ENCODE measurements at regions not wholly inside any gene's neighbourhood (a gene's known extent, or its start where the extent isn't known, plus 50 kb on each side); places are given as distances from the start of the nearest gene placed in this dataset.

DNA sequence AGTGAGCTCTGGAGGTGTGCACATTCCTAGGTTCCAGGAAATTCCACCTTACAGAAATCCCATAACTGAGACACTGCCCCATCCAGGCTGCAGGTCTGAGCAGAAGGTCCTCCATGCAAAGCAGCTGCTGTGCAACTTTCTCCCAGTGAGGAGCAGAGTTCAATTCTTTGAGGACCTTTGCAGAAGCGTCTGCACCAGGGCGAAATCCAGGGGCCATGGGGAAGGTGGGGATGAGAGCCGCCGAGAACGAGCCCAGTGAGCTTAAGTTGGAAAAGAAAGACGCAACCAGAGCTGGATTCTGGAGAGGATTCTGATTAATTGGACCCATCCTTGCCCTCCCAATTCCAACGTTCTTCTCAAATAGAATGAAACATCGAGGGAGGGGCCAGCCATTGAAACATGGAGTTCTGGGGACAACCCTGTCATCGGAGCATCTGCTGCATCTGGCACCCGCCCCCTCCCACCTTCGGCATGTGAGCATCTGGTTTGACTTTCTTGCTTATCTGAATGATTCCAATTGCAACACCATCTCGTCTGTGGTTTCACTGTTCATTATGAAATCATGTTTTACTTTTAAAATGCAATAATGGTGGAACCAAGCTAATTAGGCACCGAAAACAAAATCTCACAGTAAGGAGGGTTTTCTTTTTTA is 190.6 kb upstream of the FOXF1 start:
- BruUV-seq (replicated peaks): no TSS peak
- ATAC-seq: no peak
- ChIA-PET POLR2A (no interaction called here), CTCF (interaction anchor here (1.0 to 1.8 kb wide), 2 partner anchors 21 to 67 kb away, joined by 4 to 6 read pairs; no protein-coding TSS in a partner anchor), RAD21 (ENCODE audit: low non-redundant PET in 1 of 2, low total read pairs in 2 of 2, uncharacterized antibody in 2 of 2, unreplicated experiment in 2 of 2) (no interaction called here)
- Histone ChIP-seq H3K4me3 (replicated peaks in 1 of 2; ENCODE audit: low read depth in 1 of 2, low read length in 2 of 2) (no peak overlapping the region), H3K27me3 (ENCODE audit: insufficient read depth, low read length) (no peaks in the 10 kb centered on the region), H3K27ac (ENCODE audit: low read depth, low read length) (no peak overlapping the region), H3K9ac (ENCODE audit: low read length) (no peak overlapping the region), H3K79me2 (ENCODE audit: insufficient read depth, low read length) (no peaks in the 10 kb centered on the region), H3K9me2 (ENCODE audit: insufficient read depth) (no peaks in the 10 kb centered on the region), H3K4me2 (ENCODE audit: low read length) (no peak overlapping the region), H4K20me1 (ENCODE audit: insufficient read depth) (no peaks in the 10 kb centered on the region), H3K9me3 (ENCODE audit: control insufficient read depth in 1 of 2, insufficient read depth in 1 of 2, low read depth in 1 of 2, low read length in 2 of 2) (no peaks in the 10 kb centered on the region), H3K36me3 (ENCODE audit: control insufficient read depth in 1 of 2, insufficient read depth in 2 of 2, low read length in 2 of 2) (no peaks in the 10 kb centered on the region), H2AFZ (ENCODE audit: low read depth, low read length, poor library complexity, severe bottlenecking) (no peak overlapping the region), H3K4me1 (ENCODE audit: control insufficient read depth in 1 of 2, insufficient read depth in 2 of 2, low read length in 2 of 2) (no peaks in the 10 kb centered on the region)
- DNase-seq (ENCODE audit: low read depth, low spot score): no peak
- intact Hi-C loops (cut with micrococcal nuclease): no loop called here
- TF ChIP-seq SIN3A (IDR thresholded peaks at IDR 0.05; ENCODE audit: low read depth) (no peak), JUND (IDR thresholded peaks at IDR 0.05) (no peak), EGR1 (IDR thresholded peaks at IDR 0.05; ENCODE audit: low read depth) (no peak), ZFX (IDR thresholded peaks at IDR 0.05) (no peak), POLR2AphosphoS5 (IDR thresholded peaks at IDR 0.05; ENCODE audit: low read depth, low read length) (no peak), EZH2 (IDR thresholded peaks at IDR 0.05) (no peak), SRF (IDR thresholded peaks at IDR 0.05; ENCODE audit: low read depth) (no peak), CBX3 (IDR thresholded peaks at IDR 0.05; ENCODE audit: low read depth) (no peak), CEBPB (IDR thresholded peaks at IDR 0.05; ENCODE audit: low read depth) (no peak), ELF1 (IDR thresholded peaks at IDR 0.05; ENCODE audit: borderline replicate concordance, low read depth) (no peak), SP1 (IDR thresholded peaks at IDR 0.05; ENCODE audit: low read depth) (no peak), POLR2A (IDR thresholded peaks at IDR 0.05; ENCODE audit: borderline replicate concordance, extremely low read depth, insufficient read depth, insufficient read length) (no peak), RAD21 (IDR thresholded peaks at IDR 0.05; ENCODE audit: low read depth) (no peak), YY1 (IDR thresholded peaks at IDR 0.05; ENCODE audit: extremely low read depth, insufficient replicate concordance, low read depth, low read length) (no peak), FOSL1 (IDR thresholded peaks at IDR 0.05; ENCODE audit: low read depth) (no peak), ZNF274 (IDR thresholded peaks at IDR 0.05; ENCODE audit: low read depth, low read length) (no peak)
- TF ChIP-seq, protein P1, sequence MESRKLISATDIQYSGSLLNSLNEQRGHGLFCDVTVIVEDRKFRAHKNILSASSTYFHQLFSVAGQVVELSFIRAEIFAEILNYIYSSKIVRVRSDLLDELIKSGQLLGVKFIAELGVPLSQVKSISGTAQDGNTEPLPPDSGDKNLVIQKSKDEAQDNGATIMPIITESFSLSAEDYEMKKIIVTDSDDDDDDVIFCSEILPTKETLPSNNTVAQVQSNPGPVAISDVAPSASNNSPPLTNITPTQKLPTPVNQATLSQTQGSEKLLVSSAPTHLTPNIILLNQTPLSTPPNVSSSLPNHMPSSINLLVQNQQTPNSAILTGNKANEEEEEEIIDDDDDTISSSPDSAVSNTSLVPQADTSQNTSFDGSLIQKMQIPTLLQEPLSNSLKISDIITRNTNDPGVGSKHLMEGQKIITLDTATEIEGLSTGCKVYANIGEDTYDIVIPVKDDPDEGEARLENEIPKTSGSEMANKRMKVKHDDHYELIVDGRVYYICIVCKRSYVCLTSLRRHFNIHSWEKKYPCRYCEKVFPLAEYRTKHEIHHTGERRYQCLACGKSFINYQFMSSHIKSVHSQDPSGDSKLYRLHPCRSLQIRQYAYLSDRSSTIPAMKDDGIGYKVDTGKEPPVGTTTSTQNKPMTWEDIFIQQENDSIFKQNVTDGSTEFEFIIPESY (IDR thresholded peaks at IDR 0.05; ENCODE audit: extremely low read depth, insufficient replicate concordance, low read length): no peak
- TF ChIP-seq, protein P2, sequence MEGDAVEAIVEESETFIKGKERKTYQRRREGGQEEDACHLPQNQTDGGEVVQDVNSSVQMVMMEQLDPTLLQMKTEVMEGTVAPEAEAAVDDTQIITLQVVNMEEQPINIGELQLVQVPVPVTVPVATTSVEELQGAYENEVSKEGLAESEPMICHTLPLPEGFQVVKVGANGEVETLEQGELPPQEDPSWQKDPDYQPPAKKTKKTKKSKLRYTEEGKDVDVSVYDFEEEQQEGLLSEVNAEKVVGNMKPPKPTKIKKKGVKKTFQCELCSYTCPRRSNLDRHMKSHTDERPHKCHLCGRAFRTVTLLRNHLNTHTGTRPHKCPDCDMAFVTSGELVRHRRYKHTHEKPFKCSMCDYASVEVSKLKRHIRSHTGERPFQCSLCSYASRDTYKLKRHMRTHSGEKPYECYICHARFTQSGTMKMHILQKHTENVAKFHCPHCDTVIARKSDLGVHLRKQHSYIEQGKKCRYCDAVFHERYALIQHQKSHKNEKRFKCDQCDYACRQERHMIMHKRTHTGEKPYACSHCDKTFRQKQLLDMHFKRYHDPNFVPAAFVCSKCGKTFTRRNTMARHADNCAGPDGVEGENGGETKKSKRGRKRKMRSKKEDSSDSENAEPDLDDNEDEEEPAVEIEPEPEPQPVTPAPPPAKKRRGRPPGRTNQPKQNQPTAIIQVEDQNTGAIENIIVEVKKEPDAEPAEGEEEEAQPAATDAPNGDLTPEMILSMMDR (IDR thresholded peaks at IDR 0.05 in 2 of 3, conservative IDR thresholded peaks at IDR 0.05 in 1 of 3; ENCODE audit: borderline replicate concordance in 1 of 3, insufficient read depth in 1 of 3, low read depth in 2 of 3, low read length in 2 of 3): no peak
- TF ChIP-seq, protein P3, sequence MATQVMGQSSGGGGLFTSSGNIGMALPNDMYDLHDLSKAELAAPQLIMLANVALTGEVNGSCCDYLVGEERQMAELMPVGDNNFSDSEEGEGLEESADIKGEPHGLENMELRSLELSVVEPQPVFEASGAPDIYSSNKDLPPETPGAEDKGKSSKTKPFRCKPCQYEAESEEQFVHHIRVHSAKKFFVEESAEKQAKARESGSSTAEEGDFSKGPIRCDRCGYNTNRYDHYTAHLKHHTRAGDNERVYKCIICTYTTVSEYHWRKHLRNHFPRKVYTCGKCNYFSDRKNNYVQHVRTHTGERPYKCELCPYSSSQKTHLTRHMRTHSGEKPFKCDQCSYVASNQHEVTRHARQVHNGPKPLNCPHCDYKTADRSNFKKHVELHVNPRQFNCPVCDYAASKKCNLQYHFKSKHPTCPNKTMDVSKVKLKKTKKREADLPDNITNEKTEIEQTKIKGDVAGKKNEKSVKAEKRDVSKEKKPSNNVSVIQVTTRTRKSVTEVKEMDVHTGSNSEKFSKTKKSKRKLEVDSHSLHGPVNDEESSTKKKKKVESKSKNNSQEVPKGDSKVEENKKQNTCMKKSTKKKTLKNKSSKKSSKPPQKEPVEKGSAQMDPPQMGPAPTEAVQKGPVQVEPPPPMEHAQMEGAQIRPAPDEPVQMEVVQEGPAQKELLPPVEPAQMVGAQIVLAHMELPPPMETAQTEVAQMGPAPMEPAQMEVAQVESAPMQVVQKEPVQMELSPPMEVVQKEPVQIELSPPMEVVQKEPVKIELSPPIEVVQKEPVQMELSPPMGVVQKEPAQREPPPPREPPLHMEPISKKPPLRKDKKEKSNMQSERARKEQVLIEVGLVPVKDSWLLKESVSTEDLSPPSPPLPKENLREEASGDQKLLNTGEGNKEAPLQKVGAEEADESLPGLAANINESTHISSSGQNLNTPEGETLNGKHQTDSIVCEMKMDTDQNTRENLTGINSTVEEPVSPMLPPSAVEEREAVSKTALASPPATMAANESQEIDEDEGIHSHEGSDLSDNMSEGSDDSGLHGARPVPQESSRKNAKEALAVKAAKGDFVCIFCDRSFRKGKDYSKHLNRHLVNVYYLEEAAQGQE (IDR thresholded peaks at IDR 0.05; ENCODE audit: low read depth): no peak
